Lower leg skin (tissue), 3 donors: ENCODE measurements at regions not wholly inside any gene's neighbourhood (a gene's known extent, or its start where the extent isn't known, plus 50 kb on each side); places are given as distances from the start of the nearest gene placed in this dataset.
"Not testable (repeated sequence)": the region's sequence is repeated elsewhere in the genome, so short reads cannot be mapped to it uniquely, and the experiment has no call there.

ENCODE experiments used
- POLR2A ChIP-seq, 2 donors: fragments of 450-650 bp; IDR thresholded peaks; one replicate each; pipeline ENCODE4 v1.6.1; 2016 to 2017; ENCODE audit warnings: antibody characterized with exemption in 2 of 2, mild to moderate bottlenecking in 1 of 2, moderate library complexity in 1 of 2
- TF ChIP-seq, protein P1 (sequence below), 3 donors: fragments of 450-650 bp; IDR thresholded peaks; one replicate each; pipeline ENCODE4 v1.5.1; 2016; ENCODE audit warnings: antibody characterized with exemption in 3 of 3, mild to moderate bottlenecking in 3 of 3, moderate library complexity in 2 of 3

DNA sequence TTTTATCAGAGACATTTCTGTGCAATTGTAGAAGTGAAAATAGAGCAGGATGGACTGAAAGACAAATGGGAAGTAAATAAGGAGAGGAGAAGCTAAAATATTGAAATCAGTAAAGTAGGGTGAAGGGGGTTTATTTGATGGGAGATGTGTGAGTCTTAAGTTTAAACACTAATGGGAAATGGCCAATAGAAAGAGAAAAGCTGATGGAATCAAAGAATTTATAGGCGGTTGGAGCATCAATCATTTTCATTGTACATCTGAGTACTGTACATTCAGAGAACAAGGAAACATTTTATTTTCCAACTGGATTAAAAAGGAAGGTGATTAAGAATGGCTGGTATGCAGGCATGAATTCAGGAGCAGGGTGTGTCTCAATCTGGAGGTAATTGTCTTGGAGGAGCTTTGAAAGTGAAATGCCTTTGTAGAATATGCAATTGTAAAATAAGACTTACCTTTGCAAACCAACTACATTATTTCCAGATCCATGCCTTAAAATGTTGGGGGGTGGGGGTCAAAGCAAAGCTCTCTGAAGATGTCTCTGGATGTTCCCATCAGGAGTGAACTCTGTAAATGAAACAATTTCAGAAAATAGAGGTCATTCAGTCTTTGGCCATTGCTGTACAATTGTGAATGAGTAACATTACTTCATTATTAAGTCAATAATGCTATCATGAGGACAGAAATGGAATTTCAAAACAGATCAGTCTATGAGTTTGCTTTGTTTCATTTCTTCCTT is 227.4 kb downstream of the SPATA31A1 start:
- TF ChIP-seq, protein P1, sequence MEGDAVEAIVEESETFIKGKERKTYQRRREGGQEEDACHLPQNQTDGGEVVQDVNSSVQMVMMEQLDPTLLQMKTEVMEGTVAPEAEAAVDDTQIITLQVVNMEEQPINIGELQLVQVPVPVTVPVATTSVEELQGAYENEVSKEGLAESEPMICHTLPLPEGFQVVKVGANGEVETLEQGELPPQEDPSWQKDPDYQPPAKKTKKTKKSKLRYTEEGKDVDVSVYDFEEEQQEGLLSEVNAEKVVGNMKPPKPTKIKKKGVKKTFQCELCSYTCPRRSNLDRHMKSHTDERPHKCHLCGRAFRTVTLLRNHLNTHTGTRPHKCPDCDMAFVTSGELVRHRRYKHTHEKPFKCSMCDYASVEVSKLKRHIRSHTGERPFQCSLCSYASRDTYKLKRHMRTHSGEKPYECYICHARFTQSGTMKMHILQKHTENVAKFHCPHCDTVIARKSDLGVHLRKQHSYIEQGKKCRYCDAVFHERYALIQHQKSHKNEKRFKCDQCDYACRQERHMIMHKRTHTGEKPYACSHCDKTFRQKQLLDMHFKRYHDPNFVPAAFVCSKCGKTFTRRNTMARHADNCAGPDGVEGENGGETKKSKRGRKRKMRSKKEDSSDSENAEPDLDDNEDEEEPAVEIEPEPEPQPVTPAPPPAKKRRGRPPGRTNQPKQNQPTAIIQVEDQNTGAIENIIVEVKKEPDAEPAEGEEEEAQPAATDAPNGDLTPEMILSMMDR (IDR thresholded peaks at IDR 0.05) = not testable (repeated sequence)
- not testable (repeated sequence) for TF ChIP-seq POLR2A (IDR thresholded peaks at IDR 0.05)
